Left lung (tissue), 4 donors: ENCODE measurements at regions not wholly inside any gene's neighbourhood (a gene's known extent, or its start where the extent isn't known, plus 50 kb on each side); places are given as distances from the start of the nearest gene placed in this dataset.

Source experiments
- ATAC-seq: fragments of 200-7000 bp; cut with Tn5 transposase; one replicate; pipeline ENCODE4 v1.9.1; 2020; ENCODE audit warnings: moderate library complexity
- DNase-seq, 4 donors: peaks; one replicate each; pipeline ENCODE4 v3.0.0-alpha.2; 2013 to 2020
- H3K27ac ChIP-seq, 2 donors: fragments of 200-600 bp; sonication (generic) in 1 of 2; one replicate each; pipeline versions ENCODE4 v1.5.0 to v1.8.0; 2020 to 2021
- H3K27me3 ChIP-seq, 2 donors: fragments of 200-600 bp; sonication (generic) in 1 of 2; one replicate each; pipeline versions ENCODE4 v1.5.0 to v1.8.0; 2020 to 2021
- H3K36me3 ChIP-seq, 2 donors: fragments of 200-600 bp; sonication (generic) in 1 of 2; one replicate each; pipeline versions ENCODE4 v1.5.0 to v1.8.0; 2020 to 2021
- H3K4me1 ChIP-seq, 2 donors: fragments of 200-600 bp; one replicate each; pipeline ENCODE4 v1.8.0; 2021
- H3K4me3 ChIP-seq, 2 donors: fragments of 200-600 bp; sonication (generic) in 1 of 2; one replicate each; pipeline versions ENCODE4 v1.5.0 to v1.8.0; 2020 to 2021; ENCODE audit warnings: mild to moderate bottlenecking in 1 of 2
- H3K9me3 ChIP-seq, 2 donors: fragments of 200-600 bp; sonication (generic) in 1 of 2; one replicate each; pipeline versions ENCODE4 v1.5.0 to v1.8.0; 2020 to 2021
- CTCF ChIP-seq, 2 donors: fragments of 200-600 bp; sonication (generic) in 1 of 2; IDR thresholded peaks; one replicate each; pipeline versions ENCODE4 v1.5.0 to v1.8.0; 2021; ENCODE audit warnings: antibody characterized with exemption in 2 of 2
- intact Hi-C, 2 donors: fragments of 100-400 bp; cut with DNase I; formaldehyde crosslinking; loops; one replicate each; pipeline versions ENCODE4 v1.11.2 to v1.14.2; 2022
- donor health status: DM: no; HTN: yes; CAD: no.
- donor health status: DM: no; HTN: no; CAD: no.

GRCh38 chr2:12982149-12982584 is 265.4 kb downstream of the TRIB2 start:
- DNase-seq: no peak
- Histone ChIP-seq H3K27me3 (no peaks in the 10 kb centered on the region), H3K9me3 (no peaks in the 10 kb centered on the region), H3K4me1 (peaks cover 0 to 6% of the 10 kb centered on the region in 2 donors), H3K4me3 (no peak overlapping the region), H3K36me3 (no peaks in the 10 kb centered on the region), H3K27ac (no peak overlapping the region)
- intact Hi-C loops: no loop called here
- TF ChIP-seq CTCF (IDR thresholded peaks at IDR 0.05): no peak
- no peak for ATAC-seq

- DNase-seq: no peak
- Histone ChIP-seq H3K4me3 (no peak overlapping the region), H3K27me3 (no peaks in the 10 kb centered on the region)
Measured at GRCh38 chr2:12987246-12987645, 270.5 kb downstream of the TRIB2 start.

GRCh38 chr2:12988279-12988678 is 271.5 kb downstream of the TRIB2 start:
- TF ChIP-seq CTCF (IDR thresholded peaks at IDR 0.05): no peak
- ATAC-seq: no peak
- Histone ChIP-seq H3K4me1 (no peaks in the 10 kb centered on the region), H3K9me3 (no peaks in the 10 kb centered on the region), H3K27me3 (no peaks in the 10 kb centered on the region), H3K4me3 (no peak overlapping the region), H3K36me3 (no peaks in the 10 kb centered on the region), H3K27ac (no peak overlapping the region)
- intact Hi-C loops: no loop called here
- no peak for DNase-seq

More at GRCh38 chr2:12987246-12987645, 270.5 kb downstream of the TRIB2 start:
- intact Hi-C loops: no loop called here
- H3K27ac ChIP-seq: no peak overlapping the region
- no peaks in the 10 kb centered on the region for H3K36me3 ChIP-seq
- no peak for TF ChIP-seq CTCF (IDR thresholded peaks at IDR 0.05)
- no peak for ATAC-seq
- H3K4me1 ChIP-seq: no peaks in the 10 kb centered on the region
- no peaks in the 10 kb centered on the region for H3K9me3 ChIP-seq

GRCh38 chr2:12990523-12990922 is 273.8 kb downstream of the TRIB2 start:
- no peaks in the 10 kb centered on the region for H3K9me3 ChIP-seq
- no peak overlapping the region for H3K27ac ChIP-seq
- DNase-seq (no peak), ATAC-seq (no peak)
- peak in 1 of 2 donors; percentile 33 for TF ChIP-seq CTCF (IDR thresholded peaks at IDR 0.05)
- no peaks in the 10 kb centered on the region for H3K27me3 ChIP-seq
- no peaks in the 10 kb centered on the region for H3K36me3 ChIP-seq
- intact Hi-C loops: no loop called here
- H3K4me1 ChIP-seq: no peaks in the 10 kb centered on the region
- no peak overlapping the region for H3K4me3 ChIP-seq

DNA sequence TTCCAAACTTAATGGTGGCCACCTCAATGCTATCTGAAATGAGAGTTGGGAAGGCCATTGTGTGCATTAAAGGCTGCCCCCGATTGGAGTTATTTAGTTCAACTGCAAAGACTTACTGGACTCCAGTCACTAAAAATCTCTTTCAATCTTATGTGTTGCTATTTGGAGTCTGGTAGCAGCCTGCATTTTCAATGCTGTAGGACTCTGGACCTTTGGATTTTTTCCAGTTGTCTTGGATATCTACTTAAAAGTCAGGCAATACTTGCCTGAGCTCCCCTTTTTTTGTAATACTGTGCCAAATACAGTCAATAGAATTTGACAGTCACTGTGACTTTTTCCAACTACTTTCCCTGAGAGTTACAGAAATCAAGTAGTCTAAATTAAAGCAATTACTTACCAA is 281.9 kb downstream of the TRIB2 start:
- intact Hi-C loops: no loop called here
- no peak for TF ChIP-seq CTCF (IDR thresholded peaks at IDR 0.05)
- no peak for DNase-seq
- Histone ChIP-seq H3K9me3 (no peaks in the 10 kb centered on the region), H3K36me3 (no peaks in the 10 kb centered on the region), H3K27me3 (no peaks in the 10 kb centered on the region), H3K4me3 (no peak overlapping the region), H3K4me1 (no peaks in the 10 kb centered on the region), H3K27ac (no peak overlapping the region)
- ATAC-seq: no peak
